ENCODE measurements at regions not wholly inside any gene's neighbourhood (a gene's known extent, or its start where the extent isn't known, plus 50 kb on each side); places are given as distances from the start of the nearest gene placed in this dataset.

DNA sequence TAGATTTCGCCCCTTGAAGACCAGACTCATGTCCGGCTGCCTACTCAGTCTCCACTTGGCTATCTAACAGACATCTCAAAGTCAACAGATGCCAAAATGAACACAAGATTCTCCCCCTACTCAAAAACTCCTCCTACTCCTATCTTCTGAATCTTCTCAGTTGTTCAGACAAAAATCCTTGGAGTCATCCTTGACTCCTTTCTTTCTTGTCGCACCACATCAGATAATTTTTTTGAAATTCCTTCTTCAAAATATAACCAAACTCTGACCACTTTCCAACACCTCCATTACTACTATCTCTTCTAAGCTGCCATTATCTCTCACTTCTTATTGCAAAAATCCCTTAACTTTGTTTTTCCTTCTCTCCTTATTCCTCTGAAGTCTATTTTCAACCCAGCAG lies 141.9 kb upstream of the SLC7A14 start:
- TF ChIP-seq, protein P1, sequence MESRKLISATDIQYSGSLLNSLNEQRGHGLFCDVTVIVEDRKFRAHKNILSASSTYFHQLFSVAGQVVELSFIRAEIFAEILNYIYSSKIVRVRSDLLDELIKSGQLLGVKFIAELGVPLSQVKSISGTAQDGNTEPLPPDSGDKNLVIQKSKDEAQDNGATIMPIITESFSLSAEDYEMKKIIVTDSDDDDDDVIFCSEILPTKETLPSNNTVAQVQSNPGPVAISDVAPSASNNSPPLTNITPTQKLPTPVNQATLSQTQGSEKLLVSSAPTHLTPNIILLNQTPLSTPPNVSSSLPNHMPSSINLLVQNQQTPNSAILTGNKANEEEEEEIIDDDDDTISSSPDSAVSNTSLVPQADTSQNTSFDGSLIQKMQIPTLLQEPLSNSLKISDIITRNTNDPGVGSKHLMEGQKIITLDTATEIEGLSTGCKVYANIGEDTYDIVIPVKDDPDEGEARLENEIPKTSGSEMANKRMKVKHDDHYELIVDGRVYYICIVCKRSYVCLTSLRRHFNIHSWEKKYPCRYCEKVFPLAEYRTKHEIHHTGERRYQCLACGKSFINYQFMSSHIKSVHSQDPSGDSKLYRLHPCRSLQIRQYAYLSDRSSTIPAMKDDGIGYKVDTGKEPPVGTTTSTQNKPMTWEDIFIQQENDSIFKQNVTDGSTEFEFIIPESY (IDR thresholded peaks at IDR 0.05; ENCODE audit: borderline replicate concordance, low read depth): no peak
- TF ChIP-seq SIN3A (IDR thresholded peaks at IDR 0.05; ENCODE audit: borderline replicate concordance, low read depth, low read length) (no peak), NFIC (IDR thresholded peaks at IDR 0.05; ENCODE audit: borderline replicate concordance) (no peak), RFX5 (IDR thresholded peaks at IDR 0.05; ENCODE audit: low read length) (no peak), CHD2 (IDR thresholded peaks at IDR 0.05; ENCODE audit: low read length, partially characterized antibody) (no peak), EP300 (IDR thresholded peaks at IDR 0.05; ENCODE audit: borderline replicate concordance in 1 of 2, low read depth in 1 of 2, low read length in 1 of 2) (no peak), JUND (IDR thresholded peaks at IDR 0.05) (no peak), TCF12 (IDR thresholded peaks at IDR 0.05) (no peak), EZH2phosphoT487 (IDR thresholded peaks at IDR 0.05; ENCODE audit: borderline replicate concordance, low read depth) (no peak)
- TF ChIP-seq, protein P2, sequence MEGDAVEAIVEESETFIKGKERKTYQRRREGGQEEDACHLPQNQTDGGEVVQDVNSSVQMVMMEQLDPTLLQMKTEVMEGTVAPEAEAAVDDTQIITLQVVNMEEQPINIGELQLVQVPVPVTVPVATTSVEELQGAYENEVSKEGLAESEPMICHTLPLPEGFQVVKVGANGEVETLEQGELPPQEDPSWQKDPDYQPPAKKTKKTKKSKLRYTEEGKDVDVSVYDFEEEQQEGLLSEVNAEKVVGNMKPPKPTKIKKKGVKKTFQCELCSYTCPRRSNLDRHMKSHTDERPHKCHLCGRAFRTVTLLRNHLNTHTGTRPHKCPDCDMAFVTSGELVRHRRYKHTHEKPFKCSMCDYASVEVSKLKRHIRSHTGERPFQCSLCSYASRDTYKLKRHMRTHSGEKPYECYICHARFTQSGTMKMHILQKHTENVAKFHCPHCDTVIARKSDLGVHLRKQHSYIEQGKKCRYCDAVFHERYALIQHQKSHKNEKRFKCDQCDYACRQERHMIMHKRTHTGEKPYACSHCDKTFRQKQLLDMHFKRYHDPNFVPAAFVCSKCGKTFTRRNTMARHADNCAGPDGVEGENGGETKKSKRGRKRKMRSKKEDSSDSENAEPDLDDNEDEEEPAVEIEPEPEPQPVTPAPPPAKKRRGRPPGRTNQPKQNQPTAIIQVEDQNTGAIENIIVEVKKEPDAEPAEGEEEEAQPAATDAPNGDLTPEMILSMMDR (IDR thresholded peaks at IDR 0.05): no peak
- TF ChIP-seq, protein P3, sequence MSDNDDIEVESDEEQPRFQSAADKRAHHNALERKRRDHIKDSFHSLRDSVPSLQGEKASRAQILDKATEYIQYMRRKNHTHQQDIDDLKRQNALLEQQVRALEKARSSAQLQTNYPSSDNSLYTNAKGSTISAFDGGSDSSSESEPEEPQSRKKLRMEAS (IDR thresholded peaks at IDR 0.05; ENCODE audit: low read depth): no peak

Data from SK-N-SH (cell line).